Stimulated activated CD4-positive, alpha-beta T cell treated with anti-CD3 and anti-CD28 coated beads, Interleukin-12 subunit alpha, Interleukin-12 subunit beta, amount 100 ng/mL, for 24 hours (primary cell): ENCODE measurements at regions not wholly inside any gene's neighbourhood (a gene's known extent, or its start where the extent isn't known, plus 50 kb on each side); places are given as distances from the start of the nearest gene placed in this dataset.
"Not testable (repeated sequence)": the region's sequence is repeated elsewhere in the genome, so short reads cannot be mapped to it uniquely, and the experiment has no call there.

Source experiments
- DNase-seq, 2 experiments: peaks; one replicate each; pipeline ENCODE4 v3.0.0-alpha.2; 2020; ENCODE audit warnings: low read depth in 2 of 2

DNA sequence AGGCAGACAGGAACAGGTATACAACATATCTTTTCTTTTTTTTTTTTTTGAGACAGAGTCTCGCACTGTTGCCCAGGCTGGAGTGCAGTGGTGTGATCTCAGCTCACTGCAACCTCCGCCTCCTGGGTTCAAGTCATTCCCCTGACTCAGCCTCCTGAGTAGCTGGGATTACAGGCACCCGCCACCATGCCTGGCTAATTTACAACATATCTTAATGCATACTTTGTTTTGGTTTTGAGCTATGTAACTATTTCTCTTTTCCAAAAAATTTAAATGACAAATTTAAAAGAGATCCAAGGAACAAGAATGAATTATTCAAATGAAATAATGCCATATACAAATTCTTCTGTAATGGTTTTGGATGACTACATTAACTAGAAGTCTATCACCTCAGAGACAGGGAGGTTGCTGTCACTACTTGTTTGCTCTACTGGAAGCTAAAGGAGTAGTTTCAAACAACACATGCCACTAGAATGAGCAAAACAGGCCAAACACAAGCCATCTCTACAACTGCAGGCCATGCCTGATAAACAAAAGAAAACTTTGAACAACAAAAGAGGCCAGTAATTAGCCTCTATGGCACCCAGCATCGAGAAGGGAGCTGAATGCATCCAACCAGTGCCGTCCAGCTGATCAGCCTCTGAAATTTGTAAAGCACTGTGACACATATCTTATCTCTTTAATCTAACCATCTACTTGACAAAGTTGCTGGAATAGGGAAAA is 133.6 kb upstream of the VOPP1 start:
- DNase-seq = not testable (repeated sequence)

DNA sequence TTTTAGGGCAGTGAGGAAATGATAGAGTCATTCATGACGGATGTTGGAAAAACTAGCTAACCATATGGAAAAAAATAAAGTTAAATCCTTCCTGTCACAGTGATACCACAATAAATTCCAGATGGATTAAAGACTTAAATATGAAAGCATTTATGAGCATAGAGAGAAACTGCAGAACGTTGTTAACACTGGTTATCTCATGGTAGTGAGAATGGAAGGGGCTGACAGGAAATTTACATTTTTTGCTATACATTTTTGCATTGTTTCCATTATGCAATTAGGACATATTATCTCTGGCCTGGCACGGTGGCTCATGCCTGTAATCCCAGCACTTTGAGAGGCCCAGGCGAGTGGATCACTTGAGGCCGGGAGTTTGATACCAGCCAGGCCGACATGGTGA is 130.5 kb upstream of the VOPP1 start:
- not testable (repeated sequence) for DNase-seq

DNA sequence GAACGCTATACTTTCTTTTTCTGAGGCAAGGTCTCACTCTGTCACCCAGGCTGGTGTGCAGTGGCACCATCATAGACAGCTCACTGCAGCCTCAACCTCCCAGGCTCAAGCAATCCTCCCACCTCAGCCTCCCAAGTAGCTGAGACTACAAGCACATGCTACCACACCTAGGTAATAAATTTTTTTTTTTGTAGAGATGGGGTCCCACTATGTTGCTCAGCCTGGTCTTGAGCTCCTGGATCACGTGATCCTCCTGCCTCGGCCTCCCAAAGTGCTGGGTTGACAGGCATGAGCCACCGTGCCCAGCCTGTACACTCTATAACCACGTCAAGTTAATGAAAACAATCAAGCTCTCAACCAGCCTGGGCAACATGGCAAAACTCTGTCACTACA is 127.1 kb upstream of the VOPP1 start:
- DNase-seq = not testable (repeated sequence)

DNA sequence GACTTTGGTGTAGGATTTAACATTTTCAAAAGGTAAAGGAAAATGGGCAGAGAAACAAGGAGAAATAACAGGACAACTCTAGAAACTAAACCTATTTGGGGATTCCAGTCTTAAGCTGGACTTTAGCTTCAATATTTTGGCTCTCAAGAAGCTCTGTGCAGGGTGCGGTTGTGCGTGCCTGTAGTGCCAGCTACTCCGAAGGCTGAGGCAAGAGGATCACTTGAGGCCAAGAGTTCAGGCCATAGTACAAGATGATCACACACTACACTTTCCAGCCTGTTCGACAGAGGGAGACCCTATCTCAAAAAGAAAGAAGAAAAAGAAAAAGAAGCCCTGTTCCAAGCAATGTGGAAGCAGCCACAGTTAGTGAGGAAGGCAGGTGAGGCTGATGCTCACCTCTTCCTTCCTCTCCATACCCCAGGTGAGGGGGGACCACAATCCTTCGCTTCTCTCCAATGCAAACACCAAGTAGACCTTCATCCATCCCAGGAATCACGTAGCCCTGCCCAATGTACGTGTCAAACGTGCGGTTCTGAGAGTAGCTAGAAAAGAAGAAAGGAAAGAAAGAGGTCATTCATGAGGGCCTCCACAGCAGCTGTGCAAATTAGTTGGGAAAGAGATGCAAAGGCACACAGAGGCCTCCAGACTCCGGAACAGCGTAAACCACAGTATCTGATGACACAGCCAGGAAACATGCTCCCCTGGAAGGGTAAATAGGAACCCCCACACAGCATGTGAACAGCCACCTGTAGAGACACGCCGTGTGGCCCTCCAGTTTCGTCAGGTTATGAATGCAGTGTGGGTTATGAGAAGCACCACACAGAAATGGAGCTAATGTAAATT is 126.5 kb upstream of the VOPP1 start:
- not testable (repeated sequence) for DNase-seq

DNA sequence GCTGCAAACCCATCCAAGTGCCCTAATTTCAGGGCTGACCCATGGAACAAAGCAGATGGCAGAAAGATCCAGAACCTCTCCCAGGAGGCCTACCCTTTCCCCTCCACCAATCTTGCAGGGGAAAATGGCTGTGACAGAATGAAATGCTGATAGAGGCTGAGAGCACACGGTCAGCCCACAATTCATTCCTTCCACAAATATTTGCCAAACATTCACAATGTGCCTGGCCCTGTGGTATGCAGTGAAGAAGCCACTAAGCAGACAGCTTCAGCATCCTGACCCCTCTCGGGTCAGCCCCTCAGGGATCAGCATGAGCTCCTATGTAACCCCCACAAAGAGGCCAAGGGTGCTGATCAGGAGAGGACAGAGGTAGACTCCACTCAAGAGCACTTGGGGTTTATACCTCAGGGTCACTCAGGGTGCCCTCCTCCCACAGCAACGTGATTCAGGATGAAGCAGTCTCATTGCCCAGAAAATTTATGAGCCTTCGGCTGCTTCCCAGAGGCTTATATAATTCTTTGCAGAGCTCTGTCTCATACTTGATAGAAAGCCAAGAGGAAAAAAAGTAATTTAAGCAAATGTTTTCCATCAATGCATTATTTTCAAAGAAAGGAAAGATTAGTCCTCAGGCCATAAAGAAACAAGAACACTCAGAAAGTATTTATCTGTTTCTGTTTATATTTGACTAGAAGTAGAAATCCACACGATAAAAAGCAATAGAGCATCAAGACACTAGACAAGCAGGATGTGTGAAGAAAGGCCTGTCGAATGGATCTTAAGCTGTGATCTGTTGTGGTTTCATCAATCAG is 123.8 kb upstream of the VOPP1 start:
- not testable (repeated sequence) for DNase-seq

DNA sequence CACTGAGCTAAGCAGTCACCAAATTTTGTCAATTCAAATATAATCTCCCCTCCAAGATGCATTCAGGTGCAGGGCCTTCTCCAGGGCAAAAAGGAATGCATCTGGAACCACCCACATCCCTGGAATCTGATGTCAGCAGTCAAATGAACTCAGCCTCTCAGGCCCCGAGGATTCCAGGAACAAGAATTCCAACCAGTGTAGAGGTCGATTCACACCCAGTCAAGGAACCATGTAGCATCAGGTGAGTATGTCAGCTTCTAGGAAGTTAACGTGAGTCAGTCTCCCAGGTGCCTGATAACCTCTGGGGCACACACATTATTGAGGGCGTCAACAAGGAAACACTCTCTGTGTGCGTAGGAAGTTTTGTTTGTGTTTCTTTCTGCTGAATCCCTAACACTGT is 122.2 kb upstream of the VOPP1 start:
- DNase-seq = not testable (repeated sequence)

DNA sequence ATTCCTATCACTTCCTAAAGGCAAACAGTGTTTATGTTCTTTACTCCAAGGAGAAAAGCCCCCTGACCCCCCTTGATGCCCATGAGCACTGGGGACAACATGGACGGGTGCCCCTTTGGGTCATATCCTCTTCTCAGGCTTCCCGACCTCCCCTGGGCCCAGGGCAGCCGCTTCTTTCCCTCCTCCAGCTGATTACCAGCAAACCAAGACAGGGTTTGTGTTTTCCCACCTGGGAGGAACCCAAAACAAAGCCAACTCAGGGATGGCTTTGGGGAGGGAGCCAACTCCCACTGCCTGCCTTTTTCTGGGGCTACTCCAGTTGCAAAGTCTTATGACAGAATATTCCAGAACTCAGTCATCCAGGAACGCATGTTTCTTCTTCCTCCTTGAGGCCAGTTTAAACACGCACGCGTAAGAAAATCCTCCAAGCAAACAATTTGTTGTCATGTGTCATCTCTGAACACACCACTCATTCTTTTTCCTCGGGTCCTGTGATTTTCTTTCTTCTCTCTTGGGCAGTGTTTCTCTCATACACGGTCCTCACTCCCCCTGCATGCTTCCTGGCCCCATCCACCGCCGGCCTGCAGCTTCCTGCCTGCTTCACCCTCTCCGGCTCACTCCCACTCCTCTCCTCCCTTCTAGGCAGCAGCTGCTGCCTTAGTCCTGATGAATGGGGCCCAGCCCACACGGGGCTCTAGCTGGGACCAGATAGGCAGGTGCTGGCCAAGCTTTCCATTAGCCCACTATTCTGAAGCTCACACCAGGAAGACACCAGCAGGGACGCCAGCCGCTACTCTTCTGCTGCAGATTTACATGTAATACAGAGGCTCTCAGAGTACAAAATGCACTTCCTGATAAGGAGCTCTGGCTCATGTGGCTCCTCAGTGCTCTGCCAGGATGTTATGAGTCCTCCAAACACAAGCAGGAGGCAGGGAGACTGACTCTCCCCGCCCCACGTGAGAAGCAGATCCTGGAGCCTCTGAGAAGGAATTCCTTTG is 116.7 kb upstream of the VOPP1 start:
- not testable (repeated sequence) for DNase-seq

DNA sequence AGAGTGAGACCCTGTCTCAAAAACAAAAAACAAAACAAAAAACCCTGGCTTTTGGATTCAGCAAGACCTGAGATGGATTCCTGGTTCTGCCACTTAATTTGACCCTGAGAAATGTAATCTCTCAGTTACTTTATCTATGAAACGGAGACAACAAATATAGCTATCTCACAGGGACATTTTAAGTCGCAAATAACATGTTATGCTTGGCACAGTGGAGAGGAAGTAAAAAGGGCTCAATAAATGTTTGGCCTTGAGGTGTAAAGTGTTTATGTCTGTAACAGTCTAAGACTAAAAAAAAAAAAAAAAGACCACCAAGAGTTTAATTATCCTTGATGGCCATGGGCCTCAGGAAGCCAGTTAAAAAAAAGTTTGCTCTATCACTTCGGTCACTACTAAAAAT is 116.0 kb upstream of the VOPP1 start:
- DNase-seq = not testable (repeated sequence)

DNA sequence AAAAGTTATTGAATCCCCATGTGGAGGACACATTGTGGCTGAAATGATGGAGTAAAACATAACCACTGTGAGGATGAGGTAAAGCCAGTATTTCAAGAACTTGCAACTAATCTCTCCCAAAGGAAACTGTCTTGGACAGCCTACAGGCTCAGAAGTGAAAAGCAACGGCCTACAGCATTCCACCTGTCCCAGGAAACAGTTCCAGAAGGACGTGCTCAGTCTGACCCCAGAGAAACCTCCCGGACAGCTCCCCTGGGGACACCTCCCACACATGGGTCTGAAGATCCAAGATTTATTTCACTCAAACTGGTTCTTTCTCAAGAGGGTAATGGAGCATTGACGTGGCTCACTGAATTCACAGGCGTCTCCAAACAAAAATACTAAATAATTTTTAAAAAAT is 115.0 kb upstream of the VOPP1 start:
- not testable (repeated sequence) for DNase-seq

DNA sequence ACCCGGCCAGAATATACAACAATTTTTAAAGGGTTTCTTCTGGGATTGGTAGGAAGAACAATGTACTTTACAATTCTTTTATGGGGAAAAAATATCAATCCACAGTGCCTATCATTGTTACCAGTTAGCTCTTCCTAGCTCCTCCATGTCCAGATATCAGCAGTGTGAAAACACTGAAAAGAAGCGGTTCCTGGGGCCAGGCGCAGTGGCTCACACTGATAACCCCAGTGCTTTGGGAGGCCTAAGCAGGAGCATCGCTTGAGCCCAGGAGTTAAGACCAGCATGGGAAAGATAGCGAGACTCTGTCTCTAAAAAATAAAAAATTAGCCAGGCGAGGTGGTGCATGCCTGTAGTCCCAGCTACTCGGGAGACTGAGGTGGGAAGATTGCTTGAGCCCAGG is 114.5 kb upstream of the VOPP1 start:
- DNase-seq = not testable (repeated sequence)

DNA sequence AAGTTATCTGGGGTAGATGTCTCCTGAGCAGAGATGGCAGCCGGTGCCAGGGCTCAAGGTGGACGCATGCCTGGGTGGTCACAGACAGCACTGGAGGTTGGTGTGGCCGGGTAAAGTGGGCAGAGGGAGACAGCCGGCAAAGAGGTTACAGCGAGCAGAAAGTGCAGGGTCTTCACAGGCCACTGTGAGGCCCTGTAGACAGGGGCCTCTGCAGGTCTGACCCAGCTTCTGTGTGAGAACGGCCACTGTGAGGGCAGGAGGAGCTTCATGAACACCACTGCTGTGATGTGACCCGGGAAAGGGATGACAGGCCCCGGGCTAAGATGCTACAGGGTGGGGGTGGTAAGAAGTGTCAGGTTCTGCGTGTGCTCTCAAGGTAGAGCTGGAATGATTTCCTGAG is 111.2 kb upstream of the VOPP1 start:
- not testable (repeated sequence) for DNase-seq

DNA sequence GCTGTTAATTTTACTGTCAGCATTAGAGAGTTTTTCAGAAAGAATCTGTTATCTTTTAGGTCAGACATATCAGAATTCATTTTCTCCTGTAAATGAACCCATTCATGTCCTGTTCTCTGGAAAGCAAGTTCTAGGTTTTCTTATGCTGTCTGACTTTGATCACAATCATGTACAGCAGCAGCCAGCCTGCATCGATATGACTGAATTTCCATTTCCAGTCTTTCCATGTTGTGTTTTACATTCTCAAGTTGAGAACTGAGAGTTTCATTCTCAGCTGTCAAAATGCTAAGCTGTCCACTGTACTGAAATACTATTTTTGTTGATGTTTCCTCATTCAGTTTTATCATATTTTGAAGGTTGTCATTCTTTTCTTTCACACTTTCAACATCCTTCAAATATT is 103.3 kb upstream of the VOPP1 start:
- DNase-seq = not testable (repeated sequence)

DNA sequence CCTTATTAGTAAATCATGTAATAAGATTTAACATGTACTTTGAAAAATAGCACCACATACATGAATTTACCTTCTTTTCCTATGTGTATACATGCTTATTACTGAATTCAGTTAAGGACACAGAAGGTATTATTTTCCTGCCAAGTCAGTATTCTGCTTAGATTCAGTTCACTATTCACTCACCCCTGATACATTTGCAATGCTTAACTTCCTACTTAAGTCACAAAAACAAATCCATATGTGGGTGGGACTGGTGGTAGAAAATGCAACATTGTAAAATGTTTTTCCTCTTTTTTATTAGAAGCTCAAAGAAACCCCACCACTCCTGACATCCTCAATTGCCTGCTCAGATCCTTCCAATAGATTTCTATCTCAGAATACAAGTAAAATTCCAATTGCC is 101.2 kb upstream of the VOPP1 start:
- not testable (repeated sequence) for DNase-seq

DNA sequence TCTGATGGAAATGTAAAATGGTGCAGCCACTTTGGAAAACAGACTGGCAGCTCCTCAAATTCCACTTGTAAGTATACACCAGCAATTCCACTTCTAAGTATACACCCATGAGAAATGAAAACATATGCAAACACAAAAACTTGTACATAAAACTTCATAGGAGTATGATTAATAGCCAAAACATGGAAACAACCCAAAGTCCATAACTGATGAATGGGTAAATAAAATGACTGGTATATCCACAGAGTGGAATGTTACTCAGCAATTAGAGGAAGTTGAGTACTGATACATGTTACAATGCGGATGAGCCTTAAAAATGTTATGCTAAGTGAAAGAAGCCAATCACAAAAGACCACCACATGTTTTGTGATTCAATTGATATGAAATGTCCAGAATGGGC is 99.8 kb upstream of the VOPP1 start:
- DNase-seq = not testable (repeated sequence)

DNA sequence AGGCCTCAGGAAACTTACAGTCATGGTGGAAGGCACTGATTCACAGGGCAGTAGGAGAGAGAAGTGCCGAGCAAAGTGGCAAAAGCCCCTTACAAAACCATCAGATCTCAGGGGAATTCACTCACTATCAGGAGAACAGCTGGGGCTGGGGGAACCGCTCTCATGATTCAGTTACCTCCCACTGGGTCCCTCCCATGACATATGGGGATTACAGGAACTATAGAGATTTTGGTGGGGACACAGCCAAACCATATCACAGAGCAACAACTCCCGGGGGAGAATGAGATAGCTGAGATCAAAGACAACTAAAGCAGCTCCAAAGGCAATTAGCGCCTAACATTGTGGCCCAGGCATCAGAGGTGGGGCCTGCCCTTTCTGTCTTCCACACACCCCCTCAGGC is 85.4 kb upstream of the VOPP1 start:
- no peak for DNase-seq

DNA sequence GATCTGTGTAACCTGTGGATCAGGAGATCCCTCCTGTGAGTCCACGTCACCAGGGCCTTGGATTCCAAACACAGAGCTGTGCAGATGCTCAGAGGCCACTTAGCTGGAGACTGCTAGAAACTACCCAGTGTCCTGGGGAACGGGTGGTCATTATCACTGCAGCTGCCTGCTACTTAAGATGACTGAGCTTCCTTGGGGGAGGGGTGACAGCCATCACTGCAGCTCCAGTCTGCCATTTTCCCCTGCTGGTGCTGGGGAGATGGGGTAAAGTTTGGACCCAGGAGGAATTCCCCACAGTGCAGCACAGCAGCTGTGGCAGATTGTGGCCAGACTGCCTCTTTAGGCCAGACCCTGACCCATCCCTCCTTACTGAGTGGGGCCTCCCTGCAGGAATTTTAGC is 78.8 kb upstream of the VOPP1 start:
- DNase-seq = no peak

DNA sequence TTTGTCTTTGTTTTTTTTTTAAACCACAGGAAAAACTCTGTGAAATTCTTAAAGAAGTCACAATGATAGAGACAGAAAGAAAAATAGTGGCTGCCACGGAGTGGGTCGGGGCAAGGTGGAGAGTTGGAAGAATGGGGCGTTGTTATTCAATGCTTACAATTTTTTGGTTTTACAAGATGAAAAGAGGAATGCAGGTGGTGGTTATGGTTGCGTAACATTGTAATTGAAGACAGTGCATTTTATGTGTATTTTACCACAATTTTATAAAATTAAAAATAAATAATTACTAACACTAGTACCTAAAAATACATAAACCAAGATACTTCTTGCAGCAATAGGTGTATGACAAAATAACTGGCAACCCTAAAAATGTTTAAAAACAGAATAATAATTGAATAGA is 76.9 kb upstream of the VOPP1 start:
- no peak for DNase-seq

DNA sequence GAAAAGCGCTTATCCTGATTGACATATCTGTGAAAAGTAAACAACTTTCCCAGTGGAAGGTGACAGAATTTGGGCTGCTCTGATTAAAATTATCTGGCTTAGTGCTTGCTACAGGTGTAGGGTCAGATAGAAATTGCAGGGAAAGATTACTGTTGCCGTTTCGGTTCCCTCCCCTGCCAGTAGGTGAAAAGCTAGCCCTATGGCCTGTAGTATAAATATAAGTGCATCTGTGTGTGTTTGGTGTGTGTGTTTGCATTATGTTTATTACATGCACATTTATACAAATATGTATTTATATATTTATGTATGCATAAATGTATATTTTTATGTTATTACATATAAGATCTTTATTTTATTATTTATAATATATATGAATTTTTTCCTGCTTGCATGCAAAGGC is 72.3 kb upstream of the VOPP1 start:
- DNase-seq = no peak

DNA sequence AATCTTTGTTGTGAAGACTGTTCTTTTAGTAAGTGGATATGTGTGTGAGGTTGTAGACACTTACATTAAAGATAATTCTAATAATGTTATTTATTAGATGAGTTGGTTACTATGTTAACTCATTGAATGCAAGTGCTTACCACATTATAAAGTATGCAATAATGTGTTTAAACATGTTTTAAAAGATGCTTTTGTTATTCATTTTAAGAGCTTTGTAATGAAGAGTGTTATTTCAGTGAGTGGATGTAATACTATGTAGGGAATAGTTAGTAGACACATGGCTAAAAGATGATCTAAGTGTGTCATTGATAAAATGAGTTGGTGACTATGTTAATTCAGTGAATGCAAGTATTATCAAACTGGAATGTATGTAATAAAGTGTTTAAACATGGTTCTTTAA is 70.0 kb upstream of the VOPP1 start:
- DNase-seq = no peak

DNA sequence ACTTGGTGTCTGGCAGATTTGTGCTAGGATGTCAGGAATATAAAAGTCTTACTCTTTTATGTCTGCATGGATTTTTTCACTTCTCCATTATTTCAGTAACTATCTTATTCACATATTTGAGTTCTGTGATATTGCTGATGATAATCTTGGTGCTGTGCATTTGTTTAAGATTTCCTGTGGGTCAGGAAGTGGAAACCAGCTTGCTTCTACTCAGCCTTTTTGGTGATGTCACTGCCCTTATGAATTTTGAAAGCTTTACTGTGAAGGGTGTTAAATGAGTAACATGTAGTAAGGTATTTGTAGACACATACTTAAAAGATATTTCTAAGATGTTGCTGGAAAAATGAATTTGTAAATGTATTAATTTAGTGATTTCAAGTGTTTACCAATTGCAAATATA is 69.5 kb upstream of the VOPP1 start:
- no peak for DNase-seq

DNA sequence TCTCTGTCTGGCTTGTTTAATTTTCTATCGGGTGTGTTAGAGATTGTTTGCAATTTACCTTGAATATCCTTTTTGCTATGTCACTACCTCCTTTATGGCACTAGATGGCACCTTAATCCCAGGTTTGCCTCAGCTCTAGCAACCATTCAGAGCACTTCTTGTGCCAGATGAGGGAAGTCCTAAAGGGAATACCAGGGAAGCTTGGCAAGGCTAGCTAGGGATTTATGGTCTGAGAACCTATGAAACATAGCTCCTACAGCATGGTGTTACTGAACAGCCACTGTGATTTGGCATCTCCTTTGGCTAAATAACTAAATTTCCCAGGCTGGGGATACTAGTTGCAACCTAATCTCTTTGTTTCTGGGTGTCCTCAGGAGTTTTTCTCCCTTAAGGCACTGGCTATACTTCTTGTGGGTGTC is 69.0 kb upstream of the VOPP1 start:
- peak in 1 of 2 experiments; percentile 2 for DNase-seq
